ENCODE measurements at regions not wholly inside any gene's neighbourhood (a gene's known extent, or its start where the extent isn't known, plus 50 kb on each side); places are given as distances from the start of the nearest gene placed in this dataset.

DNA sequence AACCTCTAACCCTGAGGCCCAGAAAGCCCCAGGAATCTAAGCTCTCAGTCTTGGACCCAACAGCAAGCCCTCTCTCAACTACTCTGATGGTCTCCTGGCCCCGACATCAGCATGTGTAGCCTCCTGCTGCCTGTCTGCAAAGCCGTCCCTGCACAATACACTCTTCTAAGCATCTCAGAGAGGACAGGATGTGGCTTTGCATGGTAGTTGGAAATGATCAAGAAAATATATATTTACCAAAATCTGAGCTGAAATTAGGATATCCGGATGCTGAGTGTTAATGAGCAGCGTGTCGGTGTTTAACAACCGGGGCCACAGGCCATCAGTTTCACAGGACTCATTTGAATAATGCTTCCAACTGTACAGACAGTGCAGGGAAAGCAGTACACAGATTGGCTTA lies 59.1 kb upstream of the SIM2 start:
- H3K27me3 ChIP-seq (ENCODE audit: control insufficient read depth, insufficient read depth, low read length), result no peaks in the 10 kb centered on the region
- no peak overlapping the region for H3K4me3 ChIP-seq (ENCODE audit: low read length)
- H3K4me2 ChIP-seq (ENCODE audit: low read length), result peak overlapping the region; percentile 73
- H3K36me3 ChIP-seq (ENCODE audit: insufficient read depth, low read length), result no peaks in the 10 kb centered on the region
- H3K9me3 ChIP-seq (replicated peaks; ENCODE audit: low read length), result no peaks in the 10 kb centered on the region
- no peak overlapping the region for H3K9ac ChIP-seq (ENCODE audit: low read depth, low read length)
- peaks cover 16% of the 10 kb centered on the region for H3K4me1 ChIP-seq (ENCODE audit: control insufficient read depth, insufficient read depth, low read length)

DNA sequence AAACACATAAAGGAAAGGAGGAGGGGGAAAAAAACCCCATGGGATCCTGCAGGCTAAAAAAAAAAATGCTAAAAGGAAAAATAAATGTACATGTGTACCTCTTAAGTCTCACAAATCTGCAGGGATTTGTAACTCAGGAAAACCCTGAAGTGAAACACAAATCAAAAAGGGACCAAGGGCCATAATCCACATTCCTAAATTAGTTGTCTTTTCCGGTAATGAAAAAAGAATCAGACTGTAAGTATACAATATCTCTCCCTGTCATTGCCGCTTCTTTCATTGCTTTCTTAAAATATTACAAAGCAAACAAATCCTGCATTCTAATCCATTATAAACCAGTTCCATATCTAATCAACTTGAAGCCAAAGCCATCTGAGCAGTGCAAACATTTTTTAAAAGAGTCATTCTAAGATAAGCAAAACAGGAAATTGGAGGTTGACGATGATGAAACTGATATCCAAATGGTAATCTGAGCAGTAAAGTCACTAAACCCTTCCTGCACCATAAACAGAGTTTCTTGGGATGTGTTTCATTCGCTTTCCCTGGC lies 58.7 kb upstream of the SIM2 start:
- Histone ChIP-seq H3K4me2 (ENCODE audit: low read length) (peak overlapping the region; percentile 73), H3K9me3 (replicated peaks; ENCODE audit: low read length) (no peaks in the 10 kb centered on the region), H3K4me1 (ENCODE audit: control insufficient read depth, insufficient read depth, low read length) (peaks cover 16% of the 10 kb centered on the region), H3K9ac (ENCODE audit: low read depth, low read length) (no peak overlapping the region), H3K27me3 (ENCODE audit: control insufficient read depth, insufficient read depth, low read length) (no peaks in the 10 kb centered on the region), H3K36me3 (ENCODE audit: insufficient read depth, low read length) (no peaks in the 10 kb centered on the region), H3K4me3 (ENCODE audit: low read length) (peak overlapping the region; percentile 55)

DNA sequence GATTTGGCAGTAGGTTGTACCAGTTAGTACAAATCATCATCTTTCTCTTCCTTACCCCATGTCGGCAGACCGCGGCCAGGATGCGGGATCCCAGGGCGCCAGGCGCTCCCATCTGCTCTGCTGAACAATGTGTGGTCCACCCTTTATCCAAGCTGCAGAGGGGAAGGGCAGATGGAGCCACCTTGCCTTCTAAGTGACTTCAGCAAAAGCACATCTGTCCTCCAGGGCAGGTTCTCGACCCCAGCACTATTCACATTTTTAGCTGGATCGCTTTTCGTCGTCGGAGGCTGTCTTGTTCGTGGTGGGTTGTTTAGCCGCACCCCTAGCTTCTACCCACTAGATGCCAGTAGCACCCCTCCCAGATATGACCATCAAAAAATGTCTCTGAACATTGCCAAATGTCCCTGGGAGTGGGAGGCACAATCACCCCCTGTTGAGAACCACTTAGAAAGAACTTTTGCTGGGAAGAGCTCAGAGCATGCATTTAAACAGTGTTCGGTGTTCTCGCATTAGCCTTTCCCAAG lies 58.1 kb upstream of the SIM2 start:
- Histone ChIP-seq H3K36me3 (ENCODE audit: insufficient read depth, low read length) (no peaks in the 10 kb centered on the region), H3K9me3 (replicated peaks; ENCODE audit: low read length) (no peaks in the 10 kb centered on the region), H3K9ac (ENCODE audit: low read depth, low read length) (no peak overlapping the region), H3K27me3 (ENCODE audit: control insufficient read depth, insufficient read depth, low read length) (no peaks in the 10 kb centered on the region), H3K4me2 (ENCODE audit: low read length) (peak overlapping the region; percentile 73), H3K4me1 (ENCODE audit: control insufficient read depth, insufficient read depth, low read length) (peaks cover 16% of the 10 kb centered on the region), H3K4me3 (ENCODE audit: low read length) (peak overlapping the region; percentile 55)

DNA sequence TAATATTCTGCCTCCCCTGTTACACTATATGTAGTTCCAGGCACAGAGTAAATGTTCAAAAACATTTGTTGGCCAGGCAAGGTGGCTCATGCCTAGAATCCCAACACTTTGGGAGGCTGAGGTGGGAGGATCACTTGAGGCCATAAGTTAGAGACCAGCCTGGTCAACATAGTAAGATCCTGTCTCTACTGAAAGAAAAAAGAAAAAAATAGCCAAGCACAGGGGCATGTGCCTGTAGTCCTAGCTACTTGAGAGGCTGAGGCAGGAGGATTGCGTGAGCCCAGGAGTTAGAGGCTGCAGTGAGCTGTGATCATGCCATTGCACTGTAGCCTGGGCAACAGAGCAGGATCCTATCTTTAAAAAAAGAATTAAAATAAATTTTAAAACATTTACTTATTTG lies 57.6 kb upstream of the SIM2 start:
- no peak overlapping the region for H3K4me2 ChIP-seq (ENCODE audit: low read length)
- H3K36me3 ChIP-seq (ENCODE audit: insufficient read depth, low read length), result no peaks in the 10 kb centered on the region
- H3K9ac ChIP-seq (ENCODE audit: low read depth, low read length), result no peak overlapping the region
- H3K4me3 ChIP-seq (ENCODE audit: low read length), result no peak overlapping the region
- H3K27me3 ChIP-seq (ENCODE audit: control insufficient read depth, insufficient read depth, low read length), result no peaks in the 10 kb centered on the region
- H3K9me3 ChIP-seq (replicated peaks; ENCODE audit: low read length), result no peaks in the 10 kb centered on the region
- peaks cover 19% of the 10 kb centered on the region for H3K4me1 ChIP-seq (ENCODE audit: control insufficient read depth, insufficient read depth, low read length)

DNA sequence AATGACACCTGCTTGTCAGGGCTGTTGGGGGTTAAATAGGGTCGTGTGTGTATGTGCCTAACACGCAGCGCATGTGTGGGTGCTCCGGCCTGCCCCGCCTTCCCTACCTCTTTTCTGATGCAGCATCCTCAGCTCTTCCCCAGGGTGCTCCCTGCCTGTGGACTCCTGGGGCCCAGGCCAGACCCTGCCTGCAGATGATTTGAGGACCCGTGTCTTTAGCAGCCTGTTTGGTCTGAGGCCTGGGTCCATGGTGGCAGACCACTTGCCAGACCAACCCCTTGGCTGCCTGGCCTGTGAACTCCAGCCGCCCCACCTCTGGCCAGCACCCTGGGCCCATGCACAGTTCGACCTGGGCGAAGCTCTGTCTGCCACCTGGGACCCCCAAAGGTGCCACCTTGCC lies 57.0 kb upstream of the SIM2 start:
- no peak overlapping the region for H3K4me3 ChIP-seq (ENCODE audit: low read length)
- H3K36me3 ChIP-seq (ENCODE audit: insufficient read depth, low read length), result no peaks in the 10 kb centered on the region
- H3K9ac ChIP-seq (ENCODE audit: low read depth, low read length), result no peak overlapping the region
- H3K27me3 ChIP-seq (ENCODE audit: control insufficient read depth, insufficient read depth, low read length), result no peaks in the 10 kb centered on the region
- no peaks in the 10 kb centered on the region for H3K9me3 ChIP-seq (replicated peaks; ENCODE audit: low read length)
- peaks cover 23% of the 10 kb centered on the region for H3K4me1 ChIP-seq (ENCODE audit: control insufficient read depth, insufficient read depth, low read length)
- no peak overlapping the region for H3K4me2 ChIP-seq (ENCODE audit: low read length)

DNA sequence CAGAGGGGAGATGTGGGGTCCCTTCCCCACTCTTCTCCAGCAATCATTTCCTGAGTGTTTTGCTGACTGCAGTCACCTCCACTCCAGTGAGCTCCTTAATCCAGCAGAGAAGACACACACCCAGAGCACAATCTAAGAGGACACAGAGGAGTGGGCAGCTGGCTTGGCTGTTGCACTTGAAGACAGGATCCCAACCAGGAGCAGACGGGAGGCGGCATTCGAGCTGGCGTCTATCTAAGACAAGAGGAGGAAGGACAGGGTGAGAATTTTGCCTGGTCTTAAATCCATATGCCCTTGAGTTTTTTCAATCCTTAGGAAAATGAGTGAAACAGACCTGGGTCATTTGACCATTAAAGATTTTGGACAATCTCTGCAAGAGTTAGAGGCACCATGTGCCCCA lies 56.1 kb upstream of the SIM2 start:
- Histone ChIP-seq H3K36me3 (ENCODE audit: insufficient read depth, low read length) (no peaks in the 10 kb centered on the region), H3K27me3 (ENCODE audit: control insufficient read depth, insufficient read depth, low read length) (no peaks in the 10 kb centered on the region), H3K4me1 (ENCODE audit: control insufficient read depth, insufficient read depth, low read length) (peaks cover 32% of the 10 kb centered on the region), H3K9me3 (replicated peaks; ENCODE audit: low read length) (no peaks in the 10 kb centered on the region), H3K4me3 (ENCODE audit: low read length) (no peak overlapping the region), H3K4me2 (ENCODE audit: low read length) (no peak overlapping the region), H3K9ac (ENCODE audit: low read depth, low read length) (no peak overlapping the region)

DNA sequence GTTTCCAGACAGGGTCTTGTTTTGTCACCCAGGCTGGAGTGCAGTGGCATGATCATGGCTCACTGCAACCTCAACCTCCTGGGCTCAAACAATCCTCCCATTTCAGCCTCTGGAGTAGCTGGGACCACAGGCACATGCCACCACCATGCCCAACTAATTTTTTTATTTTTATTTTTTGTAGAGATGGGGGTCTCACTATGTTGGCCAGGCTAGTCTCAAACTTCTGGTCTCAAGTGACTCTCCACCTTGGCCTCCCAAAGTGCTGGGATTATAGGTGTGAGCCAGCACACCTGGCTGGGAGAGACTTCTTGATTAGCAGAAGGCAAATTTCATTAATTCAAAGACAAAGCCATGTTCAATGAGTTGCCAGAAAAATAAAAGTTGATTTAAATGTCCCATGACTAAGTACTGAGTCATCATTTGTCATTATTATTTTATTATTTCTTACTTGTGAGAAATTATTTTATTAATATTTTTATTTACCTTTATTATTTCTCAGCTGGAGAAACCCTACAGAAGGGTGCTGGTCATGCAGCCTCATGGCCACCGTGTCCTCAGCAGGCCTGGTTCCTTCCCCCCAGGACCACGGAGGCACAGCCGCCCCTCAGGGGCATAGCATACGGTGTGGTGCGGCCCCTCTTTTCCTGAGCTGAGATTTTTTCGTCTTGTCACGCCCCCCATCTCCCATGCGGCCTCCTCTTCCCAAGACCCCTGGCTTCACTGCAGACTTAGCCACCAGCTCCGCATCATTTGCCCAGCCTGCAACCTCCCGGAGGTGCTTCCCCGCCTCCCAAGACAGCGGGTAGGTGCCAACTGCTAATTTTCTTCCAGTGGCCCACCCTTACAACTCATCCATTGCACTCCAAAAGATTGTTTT lies 55.3 kb upstream of the SIM2 start:
- no peak overlapping the region for H3K4me3 ChIP-seq (ENCODE audit: low read length)
- H3K27me3 ChIP-seq (ENCODE audit: control insufficient read depth, insufficient read depth, low read length), result no peaks in the 10 kb centered on the region
- H3K4me2 ChIP-seq (ENCODE audit: low read length), result no peak overlapping the region
- H3K36me3 ChIP-seq (ENCODE audit: insufficient read depth, low read length), result no peaks in the 10 kb centered on the region
- no peak overlapping the region for H3K9ac ChIP-seq (ENCODE audit: low read depth, low read length)
- no peaks in the 10 kb centered on the region for H3K9me3 ChIP-seq (replicated peaks; ENCODE audit: low read length)
- peaks cover 36% of the 10 kb centered on the region for H3K4me1 ChIP-seq (ENCODE audit: control insufficient read depth, insufficient read depth, low read length)

DNA sequence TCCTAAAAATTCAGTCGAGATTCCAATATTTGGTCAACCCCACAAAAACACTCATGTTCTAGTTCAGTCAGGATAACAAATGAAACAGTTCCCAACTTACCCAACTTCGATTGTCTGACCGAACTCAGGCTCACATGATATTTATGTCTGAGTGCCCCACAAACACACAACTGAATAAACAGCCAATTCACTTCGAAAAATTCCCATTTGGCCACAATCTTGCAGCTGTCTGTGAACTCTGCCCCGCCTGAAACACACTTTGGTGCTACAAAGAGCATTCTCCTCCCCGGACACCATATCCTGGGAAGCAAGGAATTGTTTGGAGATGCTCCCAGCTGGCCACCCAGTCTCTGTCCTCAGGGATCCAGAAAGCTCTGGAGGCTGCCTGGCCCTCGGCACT lies 52.9 kb upstream of the SIM2 start:
- Histone ChIP-seq H3K27me3 (ENCODE audit: control insufficient read depth, insufficient read depth, low read length) (no peaks in the 10 kb centered on the region), H3K36me3 (ENCODE audit: insufficient read depth, low read length) (no peaks in the 10 kb centered on the region), H3K9me3 (replicated peaks; ENCODE audit: low read length) (no peaks in the 10 kb centered on the region), H3K4me3 (ENCODE audit: low read length) (no peak overlapping the region), H3K9ac (ENCODE audit: low read depth, low read length) (peak overlapping the region; percentile 37), H3K4me2 (ENCODE audit: low read length) (no peak overlapping the region), H3K4me1 (ENCODE audit: control insufficient read depth, insufficient read depth, low read length) (peaks cover 21% of the 10 kb centered on the region)

DNA sequence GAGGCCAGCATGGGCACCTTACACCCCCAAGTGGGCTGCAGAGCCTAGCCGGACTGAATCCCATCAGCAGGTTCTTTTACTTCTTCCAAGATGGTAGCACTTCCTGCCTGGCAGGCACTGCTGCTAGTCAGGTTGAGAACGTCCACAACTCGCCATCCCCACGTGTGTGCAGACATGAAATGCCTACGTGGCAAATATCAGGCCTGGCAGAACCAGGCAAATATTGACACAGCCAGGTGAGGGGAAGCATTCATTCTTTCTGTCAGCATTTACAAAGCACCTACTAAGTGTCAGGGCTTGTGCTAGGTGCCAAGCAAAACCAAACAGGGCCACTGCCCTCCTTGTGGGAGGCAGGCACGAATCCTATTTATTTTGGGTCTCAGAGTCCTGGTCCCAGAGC lies 52.3 kb upstream of the SIM2 start:
- Histone ChIP-seq H3K4me2 (ENCODE audit: low read length) (no peak overlapping the region), H3K9ac (ENCODE audit: low read depth, low read length) (peak overlapping the region; percentile 37), H3K36me3 (ENCODE audit: insufficient read depth, low read length) (no peaks in the 10 kb centered on the region), H3K9me3 (replicated peaks; ENCODE audit: low read length) (no peaks in the 10 kb centered on the region), H3K4me3 (ENCODE audit: low read length) (peak overlapping the region; percentile 10), H3K27me3 (ENCODE audit: control insufficient read depth, insufficient read depth, low read length) (no peaks in the 10 kb centered on the region), H3K4me1 (ENCODE audit: control insufficient read depth, insufficient read depth, low read length) (peaks cover 20% of the 10 kb centered on the region)

DNA sequence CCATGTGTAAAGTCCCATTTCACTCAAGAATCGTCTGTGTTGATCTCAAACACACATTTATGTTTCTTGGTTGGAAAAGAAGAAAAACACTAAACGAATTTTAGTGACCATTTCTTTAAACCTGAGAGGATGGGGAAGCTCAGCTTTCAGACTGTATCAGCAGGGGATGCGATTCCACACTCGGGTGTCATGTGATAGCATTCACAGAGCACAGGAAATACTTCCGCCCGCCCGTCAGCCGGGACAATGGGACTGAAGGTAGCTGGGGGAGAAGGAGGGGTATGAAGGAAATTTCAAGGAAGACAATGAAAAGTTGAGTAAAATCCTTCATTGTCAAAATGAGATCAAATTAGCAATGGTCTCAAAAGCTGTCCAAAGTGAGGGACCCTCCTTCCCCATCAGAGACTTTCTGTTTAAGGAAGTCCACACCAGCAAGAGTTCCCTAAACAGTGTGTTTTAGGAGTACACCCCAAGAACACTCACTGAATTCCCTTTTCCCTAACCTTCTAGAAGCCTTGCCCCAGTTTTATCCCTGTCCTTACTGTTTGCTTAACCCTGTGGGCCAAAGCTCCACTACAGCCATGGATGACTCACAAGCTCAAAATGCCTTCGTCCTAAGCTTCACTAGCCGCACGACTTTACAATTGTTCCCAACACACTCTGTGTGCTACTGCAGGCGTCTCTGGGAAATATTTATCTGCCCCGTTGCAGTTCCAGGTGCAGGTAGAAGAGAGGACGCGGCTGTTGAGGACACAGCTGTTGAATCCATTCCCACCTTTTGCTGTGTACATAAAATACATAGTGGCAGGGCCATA lies 51.4 kb upstream of the SIM2 start:
- H3K4me3 ChIP-seq (ENCODE audit: low read length), result no peak overlapping the region
- H3K9ac ChIP-seq (ENCODE audit: low read depth, low read length), result no peak overlapping the region
- no peaks in the 10 kb centered on the region for H3K36me3 ChIP-seq (ENCODE audit: insufficient read depth, low read length)
- H3K4me2 ChIP-seq (ENCODE audit: low read length), result peak overlapping the region; percentile 14
- peaks cover 20% of the 10 kb centered on the region for H3K4me1 ChIP-seq (ENCODE audit: control insufficient read depth, insufficient read depth, low read length)
- H3K9me3 ChIP-seq (replicated peaks; ENCODE audit: low read length), result no peaks in the 10 kb centered on the region
- H3K27me3 ChIP-seq (ENCODE audit: control insufficient read depth, insufficient read depth, low read length), result no peaks in the 10 kb centered on the region
